Erythroblast (primary cell): ENCODE measurements at regions not wholly inside any gene's neighbourhood (a gene's known extent, or its start where the extent isn't known, plus 50 kb on each side); places are given as distances from the start of the nearest gene placed in this dataset.

ENCODE experiments used
- GATA1 ChIP-seq: IDR thresholded peaks from 2 replicates; pipeline ENCODE4 v1.6.1; 2011; ENCODE audit warnings: low read depth, mild to moderate bottlenecking, control low read depth, low read length, moderate library complexity
- POLR2A ChIP-seq: IDR thresholded peaks from 2 replicates; pipeline ENCODE4 v1.6.1; 2011; ENCODE audit warnings: mild to moderate bottlenecking, low read length

- no peak for TF ChIP-seq POLR2A
- TF ChIP-seq GATA1, result no peak
These were observed 493.3 kb upstream of the SYT1 start for GRCh38 chr12:78371284-78371683.
